ENCODE measurements at regions not wholly inside any gene's neighbourhood (a gene's known extent, or its start where the extent isn't known, plus 50 kb on each side); places are given as distances from the start of the nearest gene placed in this dataset.
A peak's percentile ranks its signal among the peaks of the same experiment; 100 is the strongest.
"Not testable (repeated sequence)": the region's sequence is repeated elsewhere in the genome, so short reads cannot be mapped to it uniquely, and the experiment has no call there.

DNA sequence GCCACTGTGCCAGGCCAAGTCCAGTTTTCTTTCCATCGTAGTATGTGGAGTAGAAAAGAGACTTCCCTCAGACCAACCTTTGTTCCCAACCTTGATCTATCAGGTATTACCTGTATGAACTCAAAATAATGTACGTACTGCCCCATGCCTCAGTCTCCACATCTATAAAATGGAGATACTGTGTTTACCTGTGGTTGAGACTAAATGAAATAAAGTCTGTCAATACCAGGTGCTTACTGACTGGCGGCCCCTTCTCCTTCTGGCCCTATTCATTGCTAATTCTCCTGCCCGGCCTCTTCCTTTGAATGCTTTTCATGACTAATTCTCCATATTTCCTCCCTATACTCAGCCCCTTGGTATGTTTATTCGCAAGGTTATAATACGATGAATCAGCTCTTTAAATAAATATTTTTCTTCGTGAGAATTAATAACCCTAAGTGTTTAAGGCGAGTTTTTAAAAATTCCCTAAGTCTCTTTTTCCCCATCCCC, 89.6 kb upstream of the BASP1 start:
- no peak for DNase-seq (ENCODE audit: low read depth, low spot score)
- H3K9me3 ChIP-seq (ENCODE audit: insufficient read depth, low read length) = 0 out of 2 replicates have a peak, but pooled peaks cover 7% of the 10 kb centered on the region
- H3K9ac ChIP-seq (ENCODE audit: insufficient read length, low read depth) = no peak overlapping the region
- TF ChIP-seq YY1 (IDR thresholded peaks at IDR 0.05; ENCODE audit: insufficient read depth, insufficient read length) (no peak), ZNF274 (IDR thresholded peaks at IDR 0.05; ENCODE audit: low read depth, low read length) (no peak), SUZ12 (IDR thresholded peaks at IDR 0.05; ENCODE audit: extremely low read depth, insufficient read depth, insufficient read length) (no peak)
- no peaks in the 10 kb centered on the region for H3K4me1 ChIP-seq (ENCODE audit: insufficient read depth, insufficient read length)
- H3K36me3 ChIP-seq (ENCODE audit: insufficient read depth, insufficient read length, low read length) = no peaks in the 10 kb centered on the region
- no peak overlapping the region for H3K4me3 ChIP-seq (ENCODE audit: insufficient read length, low read depth)
- no peaks in the 10 kb centered on the region for H3K27me3 ChIP-seq (ENCODE audit: insufficient read depth, insufficient read length)

GRCh38 chr5:17129093-17129849, 88.2 kb upstream of the BASP1 start:
- no peaks in the 10 kb centered on the region for H3K36me3 ChIP-seq (ENCODE audit: insufficient read depth, insufficient read length, low read length)
- DNase-seq (ENCODE audit: low read depth, low spot score) = no peak
- 0 out of 2 replicates have a peak, but pooled peaks cover 7% of the 10 kb centered on the region for H3K9me3 ChIP-seq (ENCODE audit: insufficient read depth, low read length)
- H3K4me3 ChIP-seq (ENCODE audit: insufficient read length, low read depth) = no peak overlapping the region
- no peaks in the 10 kb centered on the region for H3K4me1 ChIP-seq (ENCODE audit: insufficient read depth, insufficient read length)
- no peak overlapping the region for H3K9ac ChIP-seq (ENCODE audit: insufficient read length, low read depth)
- no peaks in the 10 kb centered on the region for H3K27me3 ChIP-seq (ENCODE audit: insufficient read depth, insufficient read length)
- no peak for TF ChIP-seq YY1 (IDR thresholded peaks at IDR 0.05; ENCODE audit: insufficient read depth, insufficient read length)

DNA sequence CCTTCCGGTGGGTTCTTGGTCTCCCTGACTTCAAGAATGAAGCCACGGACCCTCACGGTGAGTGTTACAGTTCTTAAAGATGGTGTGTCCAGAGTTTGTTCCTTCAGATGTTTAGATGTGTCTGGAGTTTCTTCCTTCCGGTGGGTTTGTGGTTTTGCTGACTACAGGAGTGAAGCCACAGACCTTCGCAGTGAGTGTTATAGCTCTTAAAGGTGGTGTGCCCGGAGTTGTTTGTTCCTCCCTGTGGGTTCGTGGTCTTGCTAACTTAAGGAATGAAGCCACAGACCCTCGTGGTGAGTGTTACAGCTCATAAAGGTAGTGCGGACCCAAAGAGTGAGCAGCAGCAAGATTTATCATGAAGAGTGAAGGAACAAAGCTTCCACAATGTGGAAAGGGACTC, 87.1 kb upstream of the BASP1 start:
- H3K9me3 ChIP-seq (ENCODE audit: insufficient read depth, low read length); DNase-seq (ENCODE audit: low read depth, low spot score); H3K4me3 ChIP-seq (ENCODE audit: insufficient read length, low read depth): not testable (repeated sequence)

GRCh38 chr5:17132444-17133083, 84.9 kb upstream of the BASP1 start:
- Histone ChIP-seq H3K27me3 (ENCODE audit: insufficient read depth, insufficient read length) (no peaks in the 10 kb centered on the region), H3K4me1 (ENCODE audit: insufficient read depth, insufficient read length) (no peaks in the 10 kb centered on the region), H3K4me3 (ENCODE audit: insufficient read length, low read depth) (no peak overlapping the region), H3K9me3 (ENCODE audit: insufficient read depth, low read length) (0 out of 2 replicates have a peak, but pooled peaks cover 7% of the 10 kb centered on the region), H3K36me3 (ENCODE audit: insufficient read depth, insufficient read length, low read length) (no peaks in the 10 kb centered on the region), H3K9ac (ENCODE audit: insufficient read length, low read depth) (peak overlapping the region; percentile 32)
- no peak for DNase-seq (ENCODE audit: low read depth, low spot score)
- TF ChIP-seq ZNF274 (IDR thresholded peaks at IDR 0.05; ENCODE audit: low read depth, low read length) (no peak), YY1 (IDR thresholded peaks at IDR 0.05; ENCODE audit: insufficient read depth, insufficient read length) (no peak), SUZ12 (IDR thresholded peaks at IDR 0.05; ENCODE audit: extremely low read depth, insufficient read depth, insufficient read length) (no peak)

More for the DNA sequence above, 87.1 kb upstream of the BASP1 start:
- H3K27me3 ChIP-seq (ENCODE audit: insufficient read depth, insufficient read length); H3K9ac ChIP-seq (ENCODE audit: insufficient read length, low read depth); H3K4me1 ChIP-seq (ENCODE audit: insufficient read depth, insufficient read length); H3K36me3 ChIP-seq (ENCODE audit: insufficient read depth, insufficient read length, low read length): not testable (repeated sequence)

DNA sequence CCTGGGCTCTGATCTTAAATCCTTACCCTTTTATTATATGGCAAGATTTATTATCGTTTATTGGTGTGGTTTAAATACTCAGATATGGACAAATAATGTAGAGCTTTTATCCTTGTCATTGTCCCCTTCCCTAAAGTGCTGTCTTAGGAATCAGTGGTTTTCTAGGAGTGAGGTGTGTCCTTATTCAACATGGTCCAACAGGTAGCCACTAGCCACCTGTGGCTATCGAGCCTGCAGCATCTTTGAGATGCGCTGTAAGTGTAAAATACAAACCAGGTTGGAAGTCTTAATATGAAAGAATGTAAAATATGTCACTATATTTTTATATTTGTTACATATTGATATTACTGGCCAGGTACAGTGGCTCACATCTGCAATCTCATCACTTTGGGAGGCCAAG, 82.4 kb upstream of the BASP1 start:
- Histone ChIP-seq H3K4me1 (ENCODE audit: insufficient read depth, insufficient read length) (no peaks in the 10 kb centered on the region), H3K9me3 (ENCODE audit: insufficient read depth, low read length) (0 out of 2 replicates have a peak, but pooled peaks cover 7% of the 10 kb centered on the region)

GRCh38 chr5:17143335-17143734, 74.1 kb upstream of the BASP1 start:
- TF ChIP-seq YY1 (IDR thresholded peaks at IDR 0.05; ENCODE audit: insufficient read depth, insufficient read length) (no peak), ZNF274 (IDR thresholded peaks at IDR 0.05; ENCODE audit: low read depth, low read length) (no peak), SUZ12 (IDR thresholded peaks at IDR 0.05; ENCODE audit: extremely low read depth, insufficient read depth, insufficient read length) (no peak)
- Histone ChIP-seq H3K4me3 (ENCODE audit: insufficient read length, low read depth) (no peak overlapping the region), H3K9me3 (ENCODE audit: insufficient read depth, low read length) (no peaks in the 10 kb centered on the region), H3K36me3 (ENCODE audit: insufficient read depth, insufficient read length, low read length) (no peaks in the 10 kb centered on the region), H3K9ac (ENCODE audit: insufficient read length, low read depth) (no peak overlapping the region), H3K27me3 (ENCODE audit: insufficient read depth, insufficient read length) (no peaks in the 10 kb centered on the region), H3K4me1 (ENCODE audit: insufficient read depth, insufficient read length) (peaks cover 1% of the 10 kb centered on the region)
- no peak for DNase-seq (ENCODE audit: low read depth, low spot score)

More for the DNA sequence above, 82.4 kb upstream of the BASP1 start:
- no peak overlapping the region for H3K4me3 ChIP-seq (ENCODE audit: insufficient read length, low read depth)
- TF ChIP-seq ZNF274 (IDR thresholded peaks at IDR 0.05; ENCODE audit: low read depth, low read length) = no peak
- no peaks in the 10 kb centered on the region for H3K36me3 ChIP-seq (ENCODE audit: insufficient read depth, insufficient read length, low read length)
- no peaks in the 10 kb centered on the region for H3K27me3 ChIP-seq (ENCODE audit: insufficient read depth, insufficient read length)
- no peak overlapping the region for H3K9ac ChIP-seq (ENCODE audit: insufficient read length, low read depth)
- no peak for DNase-seq (ENCODE audit: low read depth, low spot score)

GRCh38 chr5:17146280-17146841, 71.1 kb upstream of the BASP1 start:
- peak overlapping the region; percentile 50 for H3K9ac ChIP-seq (ENCODE audit: insufficient read length, low read depth)
- no peak for TF ChIP-seq SUZ12 (IDR thresholded peaks at IDR 0.05; ENCODE audit: extremely low read depth, insufficient read depth, insufficient read length)
- no peak for TF ChIP-seq YY1 (IDR thresholded peaks at IDR 0.05; ENCODE audit: insufficient read depth, insufficient read length)
- no peak for TF ChIP-seq ZNF274 (IDR thresholded peaks at IDR 0.05; ENCODE audit: low read depth, low read length)
- H3K4me1 ChIP-seq (ENCODE audit: insufficient read depth, insufficient read length) = peaks cover 1% of the 10 kb centered on the region
- H3K27me3 ChIP-seq (ENCODE audit: insufficient read depth, insufficient read length) = no peaks in the 10 kb centered on the region
- no peaks in the 10 kb centered on the region for H3K9me3 ChIP-seq (ENCODE audit: insufficient read depth, low read length)
- no peak for DNase-seq (ENCODE audit: low read depth, low spot score)
- H3K4me3 ChIP-seq (ENCODE audit: insufficient read length, low read depth) = no peak overlapping the region
- H3K36me3 ChIP-seq (ENCODE audit: insufficient read depth, insufficient read length, low read length) = no peaks in the 10 kb centered on the region
